Activated CD4-positive, alpha-beta memory T cell treated with anti-CD3 and anti-CD28 coated beads for 36 hours (primary cell): ENCODE measurements at regions not wholly inside any gene's neighbourhood (a gene's known extent, or its start where the extent isn't known, plus 50 kb on each side); places are given as distances from the start of the nearest gene placed in this dataset.

Experiments used
- CTCF ChIA-PET: fragments of 350-600 bp; sonication (Branson Sonifier 250); formaldehyde crosslinking; loops from one replicate; lab custom pipeline; 2021; ENCODE audit warnings: antibody characterized with exemption, inconsistent platforms; lab: Charles Lee
- POLR2A ChIA-PET: fragments of 350-600 bp; sonication (Branson Sonifier 250); formaldehyde crosslinking; loops from one replicate; lab custom pipeline; 2021; ENCODE audit warnings: antibody characterized with exemption; lab: Charles Lee
- DNase-seq: peaks from one replicate; pipeline ENCODE4 v3.0.0-alpha.2; 2020
- H3K27ac Mint-ChIP-seq: one replicate; pipeline ENCODE4 v1.8.0; 2021; ENCODE audit warnings: mixed read lengths
- H3K27me3 Mint-ChIP-seq: one replicate; pipeline ENCODE4 v1.8.0; 2021; ENCODE audit warnings: mixed read lengths
- H3K36me3 Mint-ChIP-seq: one replicate; pipeline ENCODE4 v1.8.0; 2021; ENCODE audit warnings: mixed read lengths
- H3K4me1 Mint-ChIP-seq: one replicate; pipeline ENCODE4 v1.8.0; 2021; ENCODE audit warnings: low read depth, mixed read lengths
- H3K4me3 Mint-ChIP-seq: one replicate; pipeline ENCODE4 v1.8.0; 2021; ENCODE audit warnings: mild to moderate bottlenecking, mixed read lengths
- H3K9me3 Mint-ChIP-seq: one replicate; pipeline ENCODE4 v1.8.0; 2021; ENCODE audit warnings: mixed read lengths
- intact Hi-C: fragments of 100-400 bp; cut with micrococcal nuclease; formaldehyde crosslinking; loops from one replicate; pipeline ENCODE4 v1.15.1; 2023

GRCh38 chr10:3890602-3891352 is 105.8 kb upstream of the KLF6 start:
- Mint-ChIP-seq H3K36me3 (no peaks in the 10 kb centered on the region), H3K9me3 (no peaks in the 10 kb centered on the region), H3K27ac (peak overlapping the region; percentile 47), H3K4me3 (no peak overlapping the region), H3K27me3 (no peaks in the 10 kb centered on the region), H3K4me1 (peaks cover 76% of the 10 kb centered on the region)
- CTCF ChIA-PET: no interaction called here
- DNase-seq: no peak
- POLR2A ChIA-PET: interaction anchor here (0.9 to 1.5 kb wide), 3 partner anchors 24 to 81 kb away, joined by 3 to 5 read pairs (median 4); no protein-coding TSS in a partner anchor
- intact Hi-C loops: no loop called here

GRCh38 chr10:3889961-3890522 is 105.0 kb upstream of the KLF6 start:
- peak overlapping the region; percentile 45 for H3K27ac Mint-ChIP-seq
- no peak overlapping the region for H3K4me3 Mint-ChIP-seq
- ChIA-PET POLR2A (interaction anchor here (1.1 to 1.5 kb wide), 2 partner anchors 23 to 38 kb away, joined by 3 to 5 read pairs; no protein-coding TSS in a partner anchor), CTCF (interaction anchor here (0.5 kb wide), 1 partner anchor 112 kb away, joined by 3 read pairs; no protein-coding TSS in a partner anchor)
- DNase-seq: no peak
- H3K4me1 Mint-ChIP-seq: peaks cover 77% of the 10 kb centered on the region
- H3K36me3 Mint-ChIP-seq: no peaks in the 10 kb centered on the region
- H3K9me3 Mint-ChIP-seq: no peaks in the 10 kb centered on the region
- H3K27me3 Mint-ChIP-seq: no peaks in the 10 kb centered on the region
- intact Hi-C loops: no loop called here

- no peaks in the 10 kb centered on the region for H3K9me3 Mint-ChIP-seq
- no peaks in the 10 kb centered on the region for H3K36me3 Mint-ChIP-seq
- DNase-seq: peak; percentile 87
- H3K4me1 Mint-ChIP-seq: peaks cover 68% of the 10 kb centered on the region
- H3K4me3 Mint-ChIP-seq: peak overlapping the region; percentile 58
- no peaks in the 10 kb centered on the region for H3K27me3 Mint-ChIP-seq
- peak overlapping the region; percentile 96 for H3K27ac Mint-ChIP-seq
- CTCF ChIA-PET: interaction anchor here (0.6 to 1.4 kb wide), 3 partner anchors 45 to 690 kb away, joined by 3 to 4 read pairs (median 4); no protein-coding TSS in a partner anchor
- POLR2A ChIA-PET: interaction anchor here (0.6 to 3.7 kb wide), 8 partner anchors 12 to 111 kb away, joined by 3 to 28 read pairs (median 9); partner anchors contain the start of gene KLF6
- intact Hi-C loops: loop anchor here (1.0 to 2.0 kb wide), 4 partner anchors 13 to 59 kb away; no protein-coding TSS in a partner anchor
Measured at GRCh38 chr10:3887885-3888476, 103.0 kb upstream of the KLF6 start.

GRCh38 chr10:3887404-3887803 is 102.4 kb upstream of the KLF6 start:
- Mint-ChIP-seq H3K27me3 (no peaks in the 10 kb centered on the region), H3K36me3 (no peaks in the 10 kb centered on the region), H3K9me3 (no peaks in the 10 kb centered on the region), H3K4me1 (peaks cover 64% of the 10 kb centered on the region), H3K27ac (peak overlapping the region; percentile 96), H3K4me3 (peak overlapping the region; percentile 58)
- POLR2A ChIA-PET: interaction anchor here (0.9 to 3.7 kb wide), 6 partner anchors 11 to 103 kb away, joined by 3 to 28 read pairs (median 14); partner anchors contain the start of gene KLF6
- CTCF ChIA-PET: no interaction called here
- no peak for DNase-seq
- intact Hi-C loops: loop anchor here (2.0 kb wide), 1 partner anchor 59 kb away; no protein-coding TSS in a partner anchor

- H3K36me3 Mint-ChIP-seq: no peaks in the 10 kb centered on the region
- POLR2A ChIA-PET: interaction anchor here (0.5 to 3.7 kb wide), 5 partner anchors 11 to 904 kb away, joined by 3 to 28 read pairs (median 16); partner anchors contain the start of gene KLF6
- DNase-seq: no peak
- peak overlapping the region; percentile 24 for H3K4me3 Mint-ChIP-seq
- intact Hi-C loops: loop anchor here (2.0 kb wide), 1 partner anchor 58 kb away; no protein-coding TSS in a partner anchor
- no peaks in the 10 kb centered on the region for H3K27me3 Mint-ChIP-seq
- H3K27ac Mint-ChIP-seq: peak overlapping the region; percentile 96
- CTCF ChIA-PET: no interaction called here
- H3K9me3 Mint-ChIP-seq: peaks cover 5% of the 10 kb centered on the region
- peaks cover 60% of the 10 kb centered on the region for H3K4me1 Mint-ChIP-seq
Measured at GRCh38 chr10:3886641-3887251, 101.7 kb upstream of the KLF6 start.

- intact Hi-C loops: loop anchor here (2.0 kb wide), 1 partner anchor 57 kb away; no protein-coding TSS in a partner anchor
- Mint-ChIP-seq H3K4me3 (no peak overlapping the region), H3K4me1 (peaks cover 54% of the 10 kb centered on the region), H3K36me3 (no peaks in the 10 kb centered on the region), H3K27ac (peak overlapping the region; percentile 96), H3K27me3 (no peaks in the 10 kb centered on the region), H3K9me3 (peaks cover 5% of the 10 kb centered on the region)
- ChIA-PET POLR2A (interaction anchor here (1.3 to 3.7 kb wide), 4 partner anchors 11 to 102 kb away, joined by 4 to 28 read pairs (median 14); partner anchors contain the start of gene KLF6), CTCF (interaction anchor here (0.6 to 1.4 kb wide), 2 partner anchors 76 to 109 kb away, joined by 3 to 4 read pairs; no protein-coding TSS in a partner anchor)
- no peak for DNase-seq
Measured at GRCh38 chr10:3886191-3886590, 101.2 kb upstream of the KLF6 start.

- CTCF ChIA-PET: no interaction called here
- no peaks in the 10 kb centered on the region for H3K36me3 Mint-ChIP-seq
- intact Hi-C loops: no loop called here
- H3K4me1 Mint-ChIP-seq: peaks cover 52% of the 10 kb centered on the region
- no peaks in the 10 kb centered on the region for H3K27me3 Mint-ChIP-seq
- H3K27ac Mint-ChIP-seq: no peak overlapping the region
- no peak for DNase-seq
- peaks cover 5% of the 10 kb centered on the region for H3K9me3 Mint-ChIP-seq
- H3K4me3 Mint-ChIP-seq: no peak overlapping the region
- POLR2A ChIA-PET: interaction anchor here (1.3 kb wide), 1 partner anchor 97 kb away, joined by 3 read pairs; no protein-coding TSS in a partner anchor
Measured at GRCh38 chr10:3882855-3883254, 97.8 kb upstream of the KLF6 start.

GRCh38 chr10:3881622-3882021 is 96.6 kb upstream of the KLF6 start:
- H3K9me3 Mint-ChIP-seq: peaks cover 5% of the 10 kb centered on the region
- CTCF ChIA-PET: no interaction called here
- H3K4me1 Mint-ChIP-seq: peaks cover 50% of the 10 kb centered on the region
- POLR2A ChIA-PET: no interaction called here
- no peak for DNase-seq
- H3K36me3 Mint-ChIP-seq: no peaks in the 10 kb centered on the region
- H3K4me3 Mint-ChIP-seq: no peak overlapping the region
- no peak overlapping the region for H3K27ac Mint-ChIP-seq
- no peaks in the 10 kb centered on the region for H3K27me3 Mint-ChIP-seq
- intact Hi-C loops: no loop called here

- peak overlapping the region; percentile 52 for H3K27ac Mint-ChIP-seq
- H3K36me3 Mint-ChIP-seq: no peaks in the 10 kb centered on the region
- POLR2A ChIA-PET: no interaction called here
- DNase-seq: no peak
- intact Hi-C loops: loop anchor here (5.0 kb wide), 1 partner anchor 188 kb away; no protein-coding TSS in a partner anchor
- H3K4me3 Mint-ChIP-seq: no peak overlapping the region
- H3K4me1 Mint-ChIP-seq: peaks cover 58% of the 10 kb centered on the region
- H3K27me3 Mint-ChIP-seq: no peaks in the 10 kb centered on the region
- CTCF ChIA-PET: no interaction called here
- H3K9me3 Mint-ChIP-seq: peaks cover 5% of the 10 kb centered on the region
Measured at GRCh38 chr10:3879073-3879472, 94.1 kb upstream of the KLF6 start.

GRCh38 chr10:3877211-3878000 is 92.4 kb upstream of the KLF6 start:
- H3K4me3 Mint-ChIP-seq: no peak overlapping the region

More at GRCh38 chr10:3877211-3878000, 92.4 kb upstream of the KLF6 start:
- DNase-seq: no peak
- H3K27ac Mint-ChIP-seq: peak overlapping the region; percentile 49
- peaks cover 68% of the 10 kb centered on the region for H3K4me1 Mint-ChIP-seq
- ChIA-PET POLR2A (interaction anchor here (3.3 to 6.8 kb wide), 5 partner anchors 11 to 94 kb away, joined by 20 to 87 read pairs (median 31); partner anchors contain the start of gene KLF6), CTCF (no interaction called here)
- H3K36me3 Mint-ChIP-seq: no peaks in the 10 kb centered on the region
- H3K9me3 Mint-ChIP-seq: peaks cover 5% of the 10 kb centered on the region
- intact Hi-C loops: loop anchor here (5.0 kb wide), 1 partner anchor 190 kb away; no protein-coding TSS in a partner anchor
- no peaks in the 10 kb centered on the region for H3K27me3 Mint-ChIP-seq
